ENCODE measurements at regions not wholly inside any gene's neighbourhood (a gene's known extent, or its start where the extent isn't known, plus 50 kb on each side); places are given as distances from the start of the nearest gene placed in this dataset.

DNA sequence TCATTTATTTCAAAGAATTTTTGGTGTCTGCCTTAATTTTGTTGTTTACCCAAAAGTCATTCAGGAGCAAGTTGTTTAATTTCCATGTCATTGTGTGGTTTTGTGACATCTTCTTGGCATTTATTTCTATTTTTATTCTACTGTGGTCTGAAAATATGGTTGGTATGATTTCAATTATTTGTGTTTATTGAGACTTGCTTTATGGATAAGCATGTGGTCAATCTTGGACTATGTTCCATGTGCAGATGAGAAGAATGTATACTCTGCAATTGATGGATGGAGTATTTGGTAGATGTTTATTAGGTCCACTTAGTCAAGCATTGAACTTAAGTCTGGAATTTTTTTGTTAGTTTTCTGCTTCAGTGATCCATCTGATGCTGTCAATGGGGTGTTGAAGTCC, 383.0 kb downstream of the PMP22 start:
- TF ChIP-seq, protein P1, sequence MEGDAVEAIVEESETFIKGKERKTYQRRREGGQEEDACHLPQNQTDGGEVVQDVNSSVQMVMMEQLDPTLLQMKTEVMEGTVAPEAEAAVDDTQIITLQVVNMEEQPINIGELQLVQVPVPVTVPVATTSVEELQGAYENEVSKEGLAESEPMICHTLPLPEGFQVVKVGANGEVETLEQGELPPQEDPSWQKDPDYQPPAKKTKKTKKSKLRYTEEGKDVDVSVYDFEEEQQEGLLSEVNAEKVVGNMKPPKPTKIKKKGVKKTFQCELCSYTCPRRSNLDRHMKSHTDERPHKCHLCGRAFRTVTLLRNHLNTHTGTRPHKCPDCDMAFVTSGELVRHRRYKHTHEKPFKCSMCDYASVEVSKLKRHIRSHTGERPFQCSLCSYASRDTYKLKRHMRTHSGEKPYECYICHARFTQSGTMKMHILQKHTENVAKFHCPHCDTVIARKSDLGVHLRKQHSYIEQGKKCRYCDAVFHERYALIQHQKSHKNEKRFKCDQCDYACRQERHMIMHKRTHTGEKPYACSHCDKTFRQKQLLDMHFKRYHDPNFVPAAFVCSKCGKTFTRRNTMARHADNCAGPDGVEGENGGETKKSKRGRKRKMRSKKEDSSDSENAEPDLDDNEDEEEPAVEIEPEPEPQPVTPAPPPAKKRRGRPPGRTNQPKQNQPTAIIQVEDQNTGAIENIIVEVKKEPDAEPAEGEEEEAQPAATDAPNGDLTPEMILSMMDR (IDR thresholded peaks at IDR 0.05; ENCODE audit: low read depth, low read length, missing control alignments): no peak
- H3K4me3 ChIP-seq (replicated peaks; ENCODE audit: low read depth, low read length): no peak overlapping the region
- DNase-seq (ENCODE audit: extremely low read depth, low read depth): no peak

DNA sequence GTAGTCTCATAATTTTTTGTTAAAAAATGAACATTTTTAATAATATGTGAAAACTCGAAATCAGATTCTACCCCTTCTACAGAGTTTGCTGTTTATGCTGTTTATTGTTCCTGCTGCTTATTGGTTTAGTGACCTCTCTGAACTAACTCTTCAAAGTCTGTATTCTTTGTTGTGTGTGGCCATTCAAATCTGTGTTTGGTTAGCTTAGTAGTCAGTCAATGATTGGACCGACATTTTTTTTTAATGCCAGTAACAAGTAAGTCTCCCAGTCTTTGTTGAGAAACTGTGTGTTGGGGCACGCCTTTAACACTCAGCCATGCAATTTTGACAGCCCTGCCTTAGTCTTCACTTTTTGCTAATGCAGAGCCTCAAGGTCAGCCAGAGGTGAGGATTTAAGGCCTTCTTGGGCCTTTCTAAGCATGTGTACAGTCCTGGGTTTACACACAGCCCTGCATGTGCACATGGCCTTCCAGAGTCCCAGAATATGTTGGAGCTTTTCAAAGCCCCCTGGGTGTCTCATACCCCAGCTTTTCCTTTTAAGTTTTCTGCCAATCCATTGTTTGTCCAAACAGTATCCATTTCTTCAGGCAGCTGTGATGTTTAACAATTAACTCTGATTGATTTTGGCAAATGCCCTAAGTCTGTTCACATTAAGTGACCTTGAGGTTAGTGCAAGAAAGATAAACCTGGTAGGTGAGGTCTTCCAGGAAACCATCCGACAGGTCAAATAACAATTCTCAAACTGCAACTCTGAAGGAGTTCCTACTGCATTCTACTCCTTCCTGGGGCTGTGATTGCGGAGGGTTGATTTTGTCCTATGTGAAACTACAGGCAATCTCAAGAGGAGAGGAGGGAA, 389.3 kb downstream of the PMP22 start:
- no peak for DNase-seq (ENCODE audit: extremely low read depth, low read depth)
- H3K4me3 ChIP-seq (replicated peaks; ENCODE audit: low read depth, low read length): no peak overlapping the region
- TF ChIP-seq, protein P1 (IDR thresholded peaks at IDR 0.05; ENCODE audit: low read depth, low read length, missing control alignments): no peak

DNA sequence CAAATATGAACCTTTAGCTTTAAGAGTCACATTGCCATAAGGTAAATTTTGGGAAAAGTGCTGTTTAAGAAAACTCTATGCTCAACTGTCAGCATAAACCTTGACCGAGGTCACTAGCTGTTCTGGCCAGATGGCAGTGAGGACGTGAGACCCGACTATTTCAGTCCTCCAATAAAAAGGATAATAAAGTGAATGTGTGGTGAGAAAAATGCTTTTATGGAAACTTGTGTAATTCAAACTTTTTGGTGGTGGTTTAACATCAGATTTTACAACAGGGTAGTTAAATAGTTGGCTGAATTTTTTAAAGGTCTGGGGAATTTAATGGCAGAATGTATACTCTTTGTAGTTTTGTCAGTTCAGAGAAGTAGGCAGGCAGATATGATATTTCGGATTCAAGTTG, 391.1 kb downstream of the PMP22 start:
- TF ChIP-seq, protein P1 (IDR thresholded peaks at IDR 0.05; ENCODE audit: low read depth, low read length, missing control alignments): no peak
- DNase-seq (ENCODE audit: extremely low read depth, low read depth): no peak
- no peak overlapping the region for H3K4me3 ChIP-seq (replicated peaks; ENCODE audit: low read depth, low read length)

DNA sequence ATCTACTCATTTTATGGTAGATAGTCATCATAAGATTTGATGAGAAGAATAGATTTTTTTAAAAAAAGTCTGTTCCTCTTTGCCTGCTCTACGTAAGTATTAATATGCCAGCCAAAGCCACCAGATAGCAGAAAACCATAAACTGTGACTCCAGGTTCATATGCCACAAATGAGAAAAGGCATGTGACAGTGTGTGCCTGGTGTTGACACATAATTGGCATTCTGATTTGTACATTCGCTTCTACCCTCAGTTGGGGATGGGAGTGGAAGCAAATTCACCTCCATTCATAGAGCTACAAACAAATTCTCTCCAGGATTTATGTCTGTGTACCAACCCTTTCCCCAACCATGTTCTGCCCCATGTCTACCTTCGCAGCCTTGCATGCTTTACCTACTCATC, 391.6 kb downstream of the PMP22 start:
- no peak for DNase-seq (ENCODE audit: extremely low read depth, low read depth)
- TF ChIP-seq, protein P1 (IDR thresholded peaks at IDR 0.05; ENCODE audit: low read depth, low read length, missing control alignments): no peak
- H3K4me3 ChIP-seq (replicated peaks; ENCODE audit: low read depth, low read length): no peak overlapping the region

DNA sequence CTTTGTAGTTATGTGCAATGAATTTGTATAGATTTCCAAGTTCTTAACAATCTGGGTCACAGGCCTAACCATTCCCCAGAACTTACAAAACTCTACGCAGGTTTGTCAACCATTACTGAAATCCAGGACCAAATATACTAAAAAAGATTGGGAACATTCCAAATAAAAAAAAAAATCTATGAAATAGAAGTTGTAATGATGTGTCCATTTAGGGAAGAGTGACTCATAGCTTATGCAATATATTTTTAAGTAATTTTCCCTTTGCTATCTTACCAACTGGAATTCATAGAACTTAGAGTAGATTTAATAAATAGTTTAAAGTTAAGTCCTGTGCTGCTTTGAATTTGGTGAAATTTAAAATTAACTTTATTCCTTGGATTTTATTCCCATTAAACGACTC, 393.2 kb downstream of the PMP22 start:
- DNase-seq (ENCODE audit: extremely low read depth, low read depth): no peak
- TF ChIP-seq, protein P1 (IDR thresholded peaks at IDR 0.05; ENCODE audit: low read depth, low read length, missing control alignments): no peak
- H3K4me3 ChIP-seq (replicated peaks; ENCODE audit: low read depth, low read length): no peak overlapping the region

DNA sequence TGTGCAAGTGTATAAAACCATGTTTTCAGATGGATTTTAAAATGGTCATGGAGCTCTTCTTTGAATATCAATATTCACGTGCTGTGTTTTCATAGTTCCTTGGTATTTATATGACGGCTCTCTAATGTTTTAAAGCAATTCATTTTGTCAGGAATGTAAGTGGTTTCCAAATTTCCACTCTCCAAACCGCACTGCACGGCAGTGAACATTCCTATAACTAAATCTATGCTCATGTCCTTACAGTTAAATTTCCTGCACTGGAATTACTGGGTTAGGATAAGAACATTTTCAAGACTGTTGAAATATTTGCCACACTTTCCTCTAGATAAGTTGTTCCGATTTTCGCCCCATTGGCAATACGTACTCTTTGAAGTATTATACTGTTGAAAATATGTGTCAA, 398.9 kb downstream of the PMP22 start:
- H3K4me3 ChIP-seq (replicated peaks; ENCODE audit: low read depth, low read length): no peak overlapping the region
- TF ChIP-seq, protein P1 (IDR thresholded peaks at IDR 0.05; ENCODE audit: low read depth, low read length, missing control alignments): no peak
- no peak for DNase-seq (ENCODE audit: extremely low read depth, low read depth)
